H9 (cell line): ENCODE measurements at regions not wholly inside any gene's neighbourhood (a gene's known extent, or its start where the extent isn't known, plus 50 kb on each side); places are given as distances from the start of the nearest gene placed in this dataset.

ENCODE experiments used
- DNase-seq: peaks from one replicate; pipeline ENCODE4 v3.0.0-alpha.2; 2017
- H2AFZ ChIP-seq: one replicate; pipeline ENCODE4 v1.6.1; 2013; ENCODE audit warnings: mild to moderate bottlenecking, low read length, control low read depth, moderate library complexity
- H2AK5ac ChIP-seq: 2 replicates; pipeline ENCODE4 v1.6.1; 2013; ENCODE audit warnings: low read length, control low read depth, mixed read lengths; ENCODE audit not compliant: insufficient read length
- H2BK120ac ChIP-seq: one replicate; pipeline ENCODE4 v1.6.1; 2013; ENCODE audit warnings: low read depth, mild to moderate bottlenecking, low read length, control low read depth, inconsistent platforms; ENCODE audit not compliant: poor library complexity, severe bottlenecking
- H2BK12ac ChIP-seq: 2 replicates; pipeline ENCODE4 v1.6.1; 2013; ENCODE audit warnings: low read length, control low read depth, mixed read lengths, low read depth; ENCODE audit not compliant: insufficient read length
- H2BK15ac ChIP-seq: 2 replicates; pipeline ENCODE4 v1.6.1; 2013; ENCODE audit warnings: low read depth, low read length, control low read depth
- H2BK20ac ChIP-seq: one replicate; pipeline ENCODE4 v1.6.1; 2013; ENCODE audit warnings: low read depth, mild to moderate bottlenecking, low read length, control low read depth, inconsistent platforms; ENCODE audit not compliant: poor library complexity, severe bottlenecking
- H2BK5ac ChIP-seq: 2 replicates; pipeline ENCODE4 v1.6.1; 2013; ENCODE audit warnings: low read length, control low read depth, mixed read lengths; ENCODE audit not compliant: insufficient read length
- H3K14ac ChIP-seq: 2 replicates; pipeline ENCODE4 v1.6.1; 2013; ENCODE audit warnings: low read length, control low read depth; ENCODE audit not compliant: insufficient read depth
- H3K18ac ChIP-seq: 2 replicates; pipeline ENCODE4 v1.6.1; 2013; ENCODE audit warnings: low read depth, mild to moderate bottlenecking, mixed read lengths, low read length, control low read depth; ENCODE audit not compliant: insufficient read length
- H3K23ac ChIP-seq: 2 replicates; pipeline ENCODE4 v1.6.1; 2013; ENCODE audit warnings: low read length, control low read depth, mixed read lengths, low read depth; ENCODE audit not compliant: insufficient read length
- H3K23me2 ChIP-seq: 2 replicates; pipeline ENCODE4 v1.6.1; 2013; ENCODE audit warnings: low read depth, mild to moderate bottlenecking, mixed read lengths, low read length, control low read depth; ENCODE audit not compliant: insufficient read length, poor library complexity, severe bottlenecking
- H3K27ac ChIP-seq: 2 replicates; pipeline ENCODE4 v1.5.1; 2013; ENCODE audit warnings: low read length, control low read depth, mixed read lengths, low read depth; ENCODE audit not compliant: insufficient read length
- H3K27me3 ChIP-seq: 2 replicates; pipeline ENCODE4 v1.6.1; 2013; ENCODE audit warnings: low read length, control low read depth, inconsistent platforms; ENCODE audit not compliant: insufficient read depth
- H3K4ac ChIP-seq: 2 replicates; pipeline ENCODE4 v1.6.1; 2013; ENCODE audit warnings: low read depth, mild to moderate bottlenecking, control low read depth, inconsistent platforms, low read length, moderate library complexity
- H3K4me1 ChIP-seq: 2 replicates; pipeline ENCODE4 v1.6.1; 2013; ENCODE audit warnings: low read length, control low read depth, inconsistent platforms; ENCODE audit not compliant: insufficient read depth
- H3K4me2 ChIP-seq: 2 replicates; pipeline ENCODE4 v1.6.1; 2013; ENCODE audit warnings: low read length, control low read depth, mixed read lengths; ENCODE audit not compliant: insufficient read length, insufficient read depth
- H3K56ac ChIP-seq: 2 replicates; pipeline ENCODE4 v1.6.1; 2013; ENCODE audit warnings: low read depth, mild to moderate bottlenecking, mixed read lengths, low read length, control low read depth; ENCODE audit not compliant: insufficient read length
- H3K79me1 ChIP-seq: 2 replicates; pipeline ENCODE4 v1.6.1; 2013; ENCODE audit warnings: low read depth, mild to moderate bottlenecking, moderate library complexity, low read length, control low read depth, inconsistent platforms; ENCODE audit not compliant: insufficient read depth, poor library complexity, severe bottlenecking
- H3K79me2 ChIP-seq: 2 replicates; pipeline ENCODE4 v1.6.1; 2013; ENCODE audit warnings: low read length, control low read depth, inconsistent platforms; ENCODE audit not compliant: insufficient read depth
- H3K9ac ChIP-seq: 2 replicates; pipeline ENCODE4 v1.6.1; 2013; ENCODE audit warnings: low read length, control low read depth, mixed read lengths; ENCODE audit not compliant: insufficient read length; ENCODE audit errors: extremely low read depth
- H3K9me3 ChIP-seq: one replicate; pipeline ENCODE4 v1.6.1; 2013; ENCODE audit warnings: low read depth, low read length, inconsistent platforms; ENCODE audit not compliant: control insufficient read depth
- H3T11ph ChIP-seq: one replicate; pipeline ENCODE4 v1.6.1; 2013; ENCODE audit warnings: mild to moderate bottlenecking, low read length, control low read depth, inconsistent platforms
- H4K20me1 ChIP-seq: one replicate; pipeline ENCODE4 v1.6.1; 2013; ENCODE audit not compliant: control insufficient read depth, insufficient read length, insufficient read depth
- H4K5ac ChIP-seq: 2 replicates; pipeline ENCODE4 v1.6.1; 2013; ENCODE audit warnings: low read depth, mild to moderate bottlenecking, mixed read lengths, low read length, control low read depth; ENCODE audit not compliant: insufficient read length
- H4K8ac ChIP-seq: replicated peaks from 2 replicates; pipeline ENCODE4 v1.6.1; 2013; ENCODE audit warnings: low read length, control low read depth, mixed read lengths, low read depth; ENCODE audit not compliant: insufficient read length
- H4K91ac ChIP-seq: 2 replicates; pipeline ENCODE4 v1.6.1; 2013; ENCODE audit warnings: low read depth, mild to moderate bottlenecking, moderate library complexity, mixed read lengths, low read length, control low read depth; ENCODE audit not compliant: insufficient read length
- H3K27ac Mint-ChIP-seq, 3 experiments: 2 replicates in 2 of 3; 3 replicates in 1 of 3; pipeline ENCODE4 v1.8.0; 2020 to 2021; ENCODE audit warnings: mixed read lengths in 3 of 3, mild to moderate bottlenecking in 1 of 3, moderate library complexity in 1 of 3
- H3K27me3 Mint-ChIP-seq: 2 replicates; pipeline ENCODE4 v1.8.0; 2021; ENCODE audit warnings: low read depth, mild to moderate bottlenecking, moderate library complexity, mixed read lengths
- H3K36me3 Mint-ChIP-seq, 3 experiments: 2 replicates in 2 of 3; 3 replicates in 1 of 3; pipeline ENCODE4 v1.8.0; 2020 to 2021; ENCODE audit warnings: low read depth in 3 of 3, mixed read lengths in 3 of 3; ENCODE audit not compliant: insufficient read depth in 1 of 3
- H3K4me1 Mint-ChIP-seq, 2 experiments: 2 replicates each; pipeline ENCODE4 v1.8.0; 2020; ENCODE audit warnings: mixed read lengths in 2 of 2
- H3K4me3 Mint-ChIP-seq, 2 experiments: 2 replicates in 1 of 2; 3 replicates in 1 of 2; pipeline ENCODE4 v1.8.0; 2020 to 2021; ENCODE audit warnings: mild to moderate bottlenecking in 2 of 2, mixed read lengths in 2 of 2, moderate library complexity in 1 of 2
- H3K9me3 Mint-ChIP-seq, 2 experiments: 2 replicates in 1 of 2; 3 replicates in 1 of 2; pipeline ENCODE4 v1.8.0; 2020; ENCODE audit warnings: mild to moderate bottlenecking in 2 of 2, mixed read lengths in 2 of 2, moderate library complexity in 1 of 2
- CTCF ChIP-seq: fragments of 200-600 bp; sonication (generic); conservative IDR thresholded peaks from 3 replicates; pipeline ENCODE4 v1.8.0; 2021; ENCODE audit warnings: antibody characterized with exemption, mild to moderate bottlenecking
- WGBS: extraction: QIAGEN DNeasy Blood & Tissue Kit; methylation state at CpG from one replicate; pipeline ENCODE4 v1.1.7; 2013; ENCODE audit warnings: missing lambda C conversion rate, low lambda C conversion rate, mixed read lengths; ENCODE audit not compliant: insufficient read length; ENCODE audit errors: extremely low coverage; 5-methylcytosine and 5-hydroxymethylcytosine counted together

DNA sequence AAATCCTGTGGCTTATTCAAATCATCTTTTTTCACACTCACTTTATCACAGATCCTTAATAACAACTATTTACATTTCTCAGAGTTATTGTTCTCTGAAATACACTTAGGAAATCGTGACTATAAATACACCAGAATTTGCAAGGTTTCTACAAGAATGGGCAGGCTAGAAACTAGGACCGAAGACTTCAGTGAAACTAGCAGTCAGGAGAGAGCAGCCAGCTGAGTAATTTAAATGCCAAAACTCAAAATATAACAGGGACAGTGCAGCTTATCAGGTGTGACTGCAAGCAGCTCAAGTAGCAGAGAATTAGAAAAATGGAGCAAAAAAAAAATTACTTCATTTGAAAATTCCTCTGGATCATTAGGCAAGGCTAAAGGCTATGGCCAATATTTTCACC, 719.3 kb upstream of the ZNF608 start:
- Histone ChIP-seq H3K4me1 (no peaks in the 10 kb centered on the region), H4K20me1 (no peaks in the 10 kb centered on the region), H2BK12ac (no peak overlapping the region), H3K56ac (no peak overlapping the region), H3K27ac (no peak overlapping the region), H2BK5ac (no peak overlapping the region), H3K79me1 (no peaks in the 10 kb centered on the region), H3K9ac (no peak overlapping the region), H3K9me3 (no peaks in the 10 kb centered on the region), H2BK120ac (no peak overlapping the region), H4K8ac (no peak overlapping the region), H3K79me2 (no peaks in the 10 kb centered on the region), H3K4me2 (no peak overlapping the region), H4K5ac (no peak overlapping the region), H2BK15ac (no peak overlapping the region), H2BK20ac (no peak overlapping the region), H3K4ac (no peak overlapping the region), H4K91ac (no peak overlapping the region), H2AK5ac (no peak overlapping the region), H3T11ph (no peak overlapping the region), H3K27me3 (no peaks in the 10 kb centered on the region), H3K23ac (no peak overlapping the region), H2AFZ (no peak overlapping the region), H3K18ac (no peak overlapping the region), H3K14ac (no peak overlapping the region), H3K23me2 (no peaks in the 10 kb centered on the region)
- Mint-ChIP-seq H3K27me3 (no peaks in the 10 kb centered on the region), H3K9me3 (no peaks in the 10 kb centered on the region), H3K27ac (no peak overlapping the region; a peak in 1 of 7 replicates), H3K4me1 (peaks cover 7 to 8% of the 10 kb centered on the region in 2 experiments), H3K4me3 (no peak overlapping the region), H3K36me3 (no peaks in the 10 kb centered on the region)
- WGBS, result no CpG with 5 or more reads among the region's 2 CpGs
- TF ChIP-seq CTCF, result no peak
- DNase-seq, result no peak
